IPS DF 19.7 (cell line): ENCODE measurements at regions not wholly inside any gene's neighbourhood (a gene's known extent, or its start where the extent isn't known, plus 50 kb on each side); places are given as distances from the start of the nearest gene placed in this dataset.
"Not testable (repeated sequence)": the region's sequence is repeated elsewhere in the genome, so short reads cannot be mapped to it uniquely, and the experiment has no call there.

Source experiments
- DNase-seq: peaks from one replicate; pipeline ENCODE4 v3.0.0-alpha.2; 2013; ENCODE audit warnings: low read depth, low spot score

DNA sequence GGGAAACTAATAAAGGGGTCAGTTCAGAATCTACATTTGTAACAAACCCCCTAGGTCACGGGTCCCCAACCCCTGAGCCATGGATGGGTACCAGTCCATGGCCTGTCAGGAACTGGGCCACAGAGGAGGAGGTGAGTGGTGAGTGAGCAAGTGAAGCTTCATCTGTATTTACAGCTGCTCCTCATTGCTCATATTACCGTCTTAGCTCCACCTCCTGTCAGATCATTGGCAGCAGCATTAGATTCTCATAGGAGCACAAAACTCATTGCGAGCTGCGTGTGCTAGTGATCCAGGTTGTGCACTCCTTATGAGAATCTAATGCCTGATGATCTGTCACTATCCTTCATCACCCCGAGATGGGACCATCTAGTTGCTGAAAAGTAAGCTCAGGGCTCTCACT is 88.4 kb upstream of the MPP7 start:
- DNase-seq: no peak

GRCh38 chr10:28393956-28394568 is 91.2 kb upstream of the MPP7 start:
- peak; percentile 48 for DNase-seq

DNA sequence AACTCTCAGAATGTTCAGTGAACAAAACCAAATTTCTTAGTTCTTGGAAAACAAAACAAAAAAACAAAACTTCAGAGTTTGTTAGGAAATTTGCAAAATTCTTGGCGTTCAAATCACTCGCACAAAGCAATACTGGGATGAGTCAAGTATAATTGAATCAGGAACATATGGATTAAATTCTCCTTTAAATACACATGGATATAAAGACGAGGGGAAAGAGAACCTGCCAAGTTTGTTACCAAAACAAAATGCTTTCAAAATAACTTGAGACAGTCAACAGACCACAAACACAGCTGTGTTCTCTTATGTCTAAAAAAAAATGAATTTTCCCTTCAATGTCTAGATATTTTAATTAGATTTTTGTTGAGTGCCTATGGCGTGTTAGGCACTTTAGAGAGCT is 93.5 kb upstream of the MPP7 start:
- DNase-seq: no peak

DNA sequence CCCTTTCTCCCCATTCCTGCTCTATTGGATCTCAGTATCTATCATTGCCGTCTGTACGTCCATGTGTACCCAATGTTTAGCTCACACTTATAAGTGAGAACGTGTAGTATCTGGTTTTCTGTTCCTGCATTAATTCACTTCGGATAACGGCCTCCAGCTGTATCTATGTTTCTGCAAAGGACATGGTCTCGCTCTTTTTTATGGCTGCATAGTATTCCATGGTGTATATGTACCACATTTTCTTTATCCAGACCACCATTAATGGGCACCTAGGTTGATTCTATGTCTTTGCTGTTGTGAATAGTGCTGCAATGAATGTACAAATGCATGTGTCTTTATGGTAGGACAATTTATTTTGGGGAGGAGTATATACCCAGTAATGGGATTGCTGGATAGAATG is 94.4 kb upstream of the MPP7 start:
- no peak for DNase-seq

DNA sequence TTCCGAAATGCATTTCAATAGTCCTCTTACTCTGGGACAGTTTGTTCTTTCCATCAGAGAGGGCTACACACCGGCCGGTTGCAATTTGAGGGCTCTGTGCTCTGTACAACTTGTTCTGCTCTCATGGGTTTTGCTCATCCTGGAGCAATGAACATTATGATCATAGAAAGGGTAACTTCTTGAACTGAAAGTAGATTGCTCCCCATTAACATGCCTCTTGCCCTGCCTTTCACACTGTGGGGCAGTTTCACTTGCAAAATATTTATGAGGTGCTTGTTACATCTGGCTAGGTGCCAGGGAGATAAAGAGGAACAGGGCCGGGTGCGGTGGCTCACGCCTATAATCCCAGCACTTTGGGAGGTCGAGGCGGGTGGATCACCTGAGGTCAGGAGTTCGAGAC is 97.3 kb upstream of the MPP7 start:
- no peak for DNase-seq

- no peak for DNase-seq
These were observed 97.8 kb upstream of the MPP7 start for GRCh38 chr10:28400681-28401080.

DNA sequence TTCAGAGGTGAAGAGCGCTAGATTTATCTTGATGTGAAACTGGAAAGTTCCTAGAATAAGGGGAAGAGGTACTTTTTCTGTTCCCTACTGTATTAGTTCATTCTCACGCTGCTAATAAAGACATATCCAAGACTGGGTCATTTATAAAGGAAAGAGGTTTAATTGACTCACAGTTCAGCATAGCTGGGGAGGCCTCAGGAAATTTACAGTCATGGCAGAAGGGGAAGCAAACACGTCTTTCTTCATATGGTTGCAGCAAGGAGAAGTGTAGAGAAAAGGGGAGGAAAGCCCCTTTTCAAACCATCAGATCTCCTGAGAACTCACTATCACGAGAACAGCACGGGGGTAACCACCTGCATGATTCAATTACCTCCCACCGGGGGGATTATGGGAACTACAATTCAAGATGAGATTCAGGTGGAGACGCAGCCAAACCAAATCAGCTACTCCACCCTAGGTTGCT is 99.8 kb upstream of the MPP7 start:
- DNase-seq: not testable (repeated sequence)

DNA sequence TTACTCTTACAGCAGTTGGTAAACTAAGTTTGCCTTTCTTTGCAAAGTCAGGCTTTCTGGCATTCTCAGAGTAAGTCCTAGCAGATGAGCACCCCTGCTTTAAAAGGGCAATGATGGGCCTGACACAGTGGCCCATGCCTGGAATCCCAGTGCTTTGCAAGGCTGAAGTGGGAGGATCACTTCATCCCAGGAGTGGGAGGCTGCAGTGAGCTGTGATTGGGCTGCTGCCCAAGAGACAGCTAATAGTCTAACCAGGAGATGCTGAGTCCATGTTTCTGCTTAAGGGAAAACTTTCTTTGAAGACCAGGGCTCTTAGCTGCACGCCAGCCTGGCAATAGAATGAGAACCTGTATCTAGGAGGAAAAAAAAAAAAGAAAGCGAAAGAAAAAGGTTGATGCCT is 100.2 kb upstream of the MPP7 start:
- no peak for DNase-seq

DNA sequence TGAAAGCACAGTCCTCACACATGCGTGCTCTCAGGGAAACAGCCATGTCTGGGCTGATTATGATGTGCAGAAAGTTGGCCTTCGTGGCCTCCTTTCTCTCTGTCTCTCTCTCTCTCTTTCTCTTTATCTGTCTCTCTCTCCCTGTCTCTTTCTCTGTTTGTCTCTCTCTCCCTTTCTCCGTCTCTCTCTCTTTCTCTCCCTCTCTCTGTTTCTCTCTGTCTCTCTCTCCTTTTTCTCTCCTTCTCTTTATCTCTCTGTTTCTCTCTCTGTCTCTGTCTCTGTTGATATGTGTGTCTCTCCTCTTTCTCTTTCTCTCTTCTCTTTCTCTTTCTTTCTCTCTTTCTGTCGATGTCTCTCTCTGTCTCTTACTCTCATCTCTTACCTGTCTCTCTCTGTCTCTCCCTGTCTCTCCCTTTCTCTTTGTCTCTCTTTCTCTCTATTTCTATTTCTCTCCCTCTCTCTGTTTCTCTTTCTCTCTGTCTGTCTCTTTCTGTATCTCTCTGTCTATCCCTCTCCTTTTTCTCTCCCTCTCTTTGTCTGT is 105.4 kb upstream of the MPP7 start:
- no peak for DNase-seq

DNA sequence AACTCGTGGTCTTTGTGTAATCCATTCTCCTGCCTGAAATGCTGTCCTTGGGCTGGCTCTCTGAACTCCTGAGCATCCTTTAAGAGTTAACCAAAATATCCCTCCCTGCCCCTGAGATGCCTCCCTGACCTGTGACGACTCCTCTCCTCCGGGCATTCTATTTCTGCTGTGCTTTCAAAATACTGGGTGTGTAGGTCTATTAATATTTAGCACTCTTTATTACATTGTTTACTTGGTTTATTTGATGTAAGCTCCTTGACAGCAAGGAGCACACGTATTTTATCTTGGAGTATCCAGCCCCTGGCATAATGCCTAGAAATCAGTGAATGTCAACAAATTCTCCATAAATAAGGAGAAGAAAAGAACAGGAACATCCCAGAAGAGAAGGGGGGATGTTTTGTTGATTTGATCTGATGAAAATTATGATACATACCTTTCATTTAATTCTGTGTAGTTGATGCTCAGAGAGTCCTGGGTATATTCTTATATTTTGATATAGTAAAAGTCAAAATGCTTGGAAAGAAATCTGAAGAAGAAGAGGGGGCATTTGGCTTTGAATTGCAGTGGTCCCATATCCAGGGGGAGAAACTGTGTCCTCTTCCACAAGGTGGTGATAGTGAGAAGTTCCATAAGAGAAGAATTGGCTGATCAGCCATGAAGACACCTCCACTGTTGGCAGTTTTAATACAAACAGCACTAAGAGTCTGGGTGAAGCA is 107.7 kb upstream of the MPP7 start:
- no peak for DNase-seq

DNA sequence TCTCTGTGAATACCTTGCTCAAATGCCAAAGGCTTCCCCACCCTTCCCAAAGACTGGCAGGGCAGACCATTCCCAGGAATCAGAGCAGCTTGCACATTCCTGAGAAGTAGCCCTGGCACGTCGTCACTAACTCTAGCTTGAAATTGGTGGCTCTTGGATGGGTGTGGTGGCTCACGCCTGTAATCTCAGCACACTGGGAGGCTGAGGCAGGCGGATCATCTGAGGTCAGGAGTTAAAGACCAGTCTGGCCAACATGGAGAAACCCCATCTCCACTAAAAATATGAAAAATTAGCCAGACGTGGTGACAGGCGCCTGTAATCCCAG is 108.2 kb upstream of the MPP7 start:
- DNase-seq: no peak

- no peak for DNase-seq
These were observed 108.8 kb upstream of the MPP7 start for GRCh38 chr10:28411648-28412047.

DNA sequence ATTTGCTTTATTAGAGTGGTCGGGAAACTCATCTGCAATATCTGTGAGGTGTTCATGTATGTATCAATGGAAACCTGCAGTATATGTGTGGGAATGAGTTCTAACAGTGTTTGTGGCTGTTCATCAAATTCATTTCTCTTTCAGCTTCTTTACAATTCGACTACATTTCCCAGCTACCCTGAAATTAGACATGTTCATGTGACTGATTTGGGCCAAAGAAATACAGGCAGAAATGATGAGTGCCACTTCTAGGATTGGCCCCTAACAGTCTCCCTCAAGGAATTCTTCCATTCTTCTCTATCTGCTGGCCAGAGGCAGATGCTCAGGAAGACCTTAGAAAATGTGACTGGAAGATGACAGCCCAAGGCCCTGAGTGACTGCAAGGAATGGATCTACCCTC is 114.8 kb upstream of the WAC start:
- no peak for DNase-seq

- DNase-seq: no peak
These were observed 107.5 kb upstream of the WAC start for GRCh38 chr10:28425422-28425821.

- no peak for DNase-seq
These were observed 106.3 kb upstream of the WAC start for GRCh38 chr10:28426392-28427159.

DNA sequence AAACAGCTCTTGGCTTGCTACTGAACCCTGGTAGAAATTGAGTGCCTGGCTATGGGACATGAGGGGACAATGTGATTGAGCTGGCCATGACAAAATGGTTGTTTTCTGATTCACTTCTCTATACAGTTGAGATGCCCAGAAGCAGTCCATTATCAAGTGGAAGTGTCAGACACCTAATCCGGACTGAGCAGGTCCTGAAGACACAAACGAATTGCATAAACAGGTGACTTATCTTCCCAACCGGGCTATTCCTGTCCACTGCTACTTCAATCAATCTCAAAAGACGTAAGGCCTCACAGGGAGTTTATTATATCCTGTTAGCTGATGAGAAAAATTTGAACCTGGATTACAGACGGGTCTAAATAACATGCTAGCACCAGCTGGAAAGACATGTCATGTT is 105.5 kb upstream of the WAC start:
- no peak for DNase-seq

DNA sequence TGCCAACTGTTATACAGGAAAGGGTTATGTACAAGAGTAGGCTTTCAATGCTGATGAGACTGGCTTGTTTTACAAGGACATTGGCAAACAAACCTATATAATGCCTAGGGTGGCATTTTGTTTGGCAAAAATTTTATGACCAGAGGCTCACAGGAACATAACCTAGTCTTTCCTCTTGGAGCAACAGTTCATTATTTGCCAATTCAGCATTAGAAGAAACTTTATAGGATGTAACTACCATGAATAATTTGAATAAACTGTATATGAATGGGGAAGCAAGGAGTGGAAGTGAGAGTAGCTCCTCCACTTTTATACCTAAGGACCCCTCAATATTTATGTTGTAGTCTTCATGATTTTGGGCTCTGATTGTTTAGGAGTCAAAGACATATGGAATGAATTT is 103.9 kb upstream of the WAC start:
- no peak for DNase-seq

DNA sequence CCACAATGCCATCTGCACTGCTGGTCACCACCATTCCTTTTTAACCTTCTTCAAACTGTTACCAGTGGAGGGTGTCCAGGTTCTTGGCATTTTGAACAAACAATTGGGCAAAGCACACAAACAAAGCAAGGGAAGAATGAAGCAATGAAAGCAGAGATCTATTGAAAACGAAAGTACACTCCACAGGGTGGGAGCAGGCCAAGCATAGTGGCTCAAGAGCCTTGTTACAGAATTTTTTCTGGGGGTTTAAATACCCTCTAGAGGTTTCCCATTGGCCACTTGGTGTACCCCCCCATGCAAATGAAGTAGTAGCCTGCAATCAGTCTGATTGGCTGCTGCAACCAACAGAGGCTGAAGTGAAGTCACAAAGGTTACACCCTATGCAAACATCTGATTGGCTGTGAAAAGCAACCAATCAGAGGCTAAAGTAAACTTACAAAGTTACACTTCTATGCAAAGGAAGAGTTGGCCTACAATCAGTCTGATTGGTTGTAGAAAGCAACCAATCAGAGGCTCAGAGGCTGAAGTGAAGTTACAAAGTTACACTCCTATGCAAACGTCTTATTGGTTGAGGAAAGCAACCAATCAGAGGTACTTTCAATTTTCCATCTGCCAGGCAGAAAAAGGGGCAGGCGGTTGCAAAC is 103.2 kb upstream of the WAC start:
- DNase-seq: no peak

GRCh38 chr10:28431139-28431538 is 101.8 kb upstream of the WAC start:
- no peak for DNase-seq

DNA sequence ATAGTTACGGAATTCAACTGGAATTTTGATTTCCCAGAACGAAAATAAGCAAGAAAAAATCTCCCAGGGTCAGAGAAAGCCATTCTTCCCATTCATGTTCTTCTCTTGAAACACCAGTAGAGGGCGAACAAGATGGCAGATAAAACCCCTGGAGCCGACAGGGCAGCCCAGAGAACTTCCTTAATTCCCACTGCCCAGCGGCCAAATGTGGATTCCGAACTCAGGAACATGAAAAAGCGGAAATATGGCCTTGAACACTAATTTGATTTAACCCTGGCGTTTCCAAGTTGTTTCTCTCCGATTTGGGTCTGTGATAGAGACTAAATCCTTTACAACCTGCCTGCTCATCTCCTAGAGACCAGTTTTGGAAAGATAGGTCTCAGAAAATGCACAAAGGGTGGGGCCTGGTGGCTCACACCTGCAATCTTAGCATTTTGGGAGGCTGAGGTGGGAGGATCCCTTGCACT is 100.7 kb upstream of the WAC start:
- DNase-seq: no peak

DNA sequence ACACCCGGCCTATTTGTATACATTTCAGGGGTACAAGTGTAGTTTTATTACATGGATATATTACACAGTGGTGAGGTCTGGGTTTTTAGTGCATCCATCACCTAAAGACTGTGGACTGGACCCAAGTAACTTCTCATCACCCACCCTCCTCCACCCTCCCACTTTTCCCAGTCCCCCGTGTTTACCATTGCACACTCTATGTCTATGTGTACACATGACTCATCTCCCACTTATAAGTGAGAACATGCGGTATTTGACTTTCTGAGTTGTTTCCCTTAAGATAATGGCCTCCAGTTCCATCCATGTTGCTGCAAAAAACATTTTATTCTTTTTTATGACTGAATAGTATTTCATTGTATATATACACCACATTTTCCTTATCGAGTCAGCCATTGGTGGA is 98.9 kb upstream of the WAC start:
- no peak for DNase-seq

DNA sequence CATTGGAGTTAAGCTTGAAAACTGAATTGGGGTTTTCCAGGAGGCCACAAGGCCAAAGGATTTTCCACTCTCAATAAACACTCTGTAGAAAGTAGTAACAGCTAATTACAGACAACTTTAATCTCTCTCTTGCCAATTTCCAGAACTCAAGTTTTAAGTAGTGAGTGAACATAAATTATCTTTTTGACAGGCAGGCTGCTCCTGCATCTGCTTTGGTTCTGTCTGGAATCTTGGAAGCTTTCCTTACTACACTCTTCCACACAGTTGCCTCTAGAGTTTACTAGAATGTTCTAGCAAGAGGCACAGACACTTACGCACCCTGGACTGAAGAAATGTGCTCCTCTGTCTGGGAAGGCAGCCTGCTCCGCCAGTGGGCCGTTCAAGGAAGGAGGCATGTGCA is 90.5 kb upstream of the WAC start:
- DNase-seq: no peak
